ENCODE measurements at regions not wholly inside any gene's neighbourhood (a gene's known extent, or its start where the extent isn't known, plus 50 kb on each side); places are given as distances from the start of the nearest gene placed in this dataset.

- Mint-ChIP-seq H3K9me3 (no peaks in the 10 kb centered on the region), H3K27ac (no peak overlapping the region), H3K36me3 (no peaks in the 10 kb centered on the region)
- ATAC-seq (no peak), DNase-seq (ENCODE audit: low spot score in 2 of 2) (no peak)
Measured at GRCh38 chr12:41706376-41706775, 438.3 kb downstream of the GXYLT1 start.

GRCh38 chr12:41701943-41702601 is 442.6 kb downstream of the GXYLT1 start:
- Mint-ChIP-seq H3K27ac (no peak overlapping the region), H3K36me3 (no peaks in the 10 kb centered on the region), H3K9me3 (no peaks in the 10 kb centered on the region)
- ATAC-seq (no peak), DNase-seq (ENCODE audit: low spot score in 2 of 2) (no peak)

GRCh38 chr12:41700940-41701339 is 443.7 kb downstream of the GXYLT1 start:
- ATAC-seq, result no peak
- no peak overlapping the region for H3K27ac Mint-ChIP-seq
- no peaks in the 10 kb centered on the region for H3K9me3 Mint-ChIP-seq

GRCh38 chr12:41699658-41700057 is 445.0 kb downstream of the GXYLT1 start:
- Mint-ChIP-seq H3K9me3 (no peaks in the 10 kb centered on the region), H3K27ac (no peak overlapping the region), H3K36me3 (no peaks in the 10 kb centered on the region)
- no peak for DNase-seq (ENCODE audit: low spot score in 2 of 2)
- ATAC-seq, result no peak

More at GRCh38 chr12:41700940-41701339, 443.7 kb downstream of the GXYLT1 start:
- no peak for DNase-seq (ENCODE audit: low spot score in 2 of 2)
- no peaks in the 10 kb centered on the region for H3K36me3 Mint-ChIP-seq

GRCh38 chr12:41697161-41697560 is 447.5 kb downstream of the GXYLT1 start:
- Mint-ChIP-seq H3K36me3 (no peaks in the 10 kb centered on the region), H3K27ac (no peak overlapping the region), H3K9me3 (no peaks in the 10 kb centered on the region)
- ATAC-seq (no peak), DNase-seq (ENCODE audit: low spot score in 2 of 2) (no peak)

- DNase-seq (ENCODE audit: low spot score in 2 of 2), result no peak
- Mint-ChIP-seq H3K27ac (no peak overlapping the region), H3K36me3 (no peaks in the 10 kb centered on the region), H3K9me3 (no peaks in the 10 kb centered on the region)
- no peak for ATAC-seq
Measured at GRCh38 chr12:41684997-41685396, 459.7 kb downstream of the GXYLT1 start.

- no peak overlapping the region for H3K27ac Mint-ChIP-seq
- H3K9me3 Mint-ChIP-seq, result peaks cover 0 to under 1% of the 10 kb centered on the region in 2 donors
- ATAC-seq (no peak), DNase-seq (ENCODE audit: low spot score in 2 of 2) (no peak)
- H3K36me3 Mint-ChIP-seq, result no peaks in the 10 kb centered on the region
Measured at GRCh38 chr12:41683513-41684240, 461.0 kb downstream of the GXYLT1 start.

- peaks cover 0 to 4% of the 10 kb centered on the region in 2 donors for H3K9me3 Mint-ChIP-seq
- no peaks in the 10 kb centered on the region for H3K36me3 Mint-ChIP-seq
- no peak for ATAC-seq
- DNase-seq (ENCODE audit: low spot score in 2 of 2), result no peak
- H3K27ac Mint-ChIP-seq, result no peak overlapping the region
Measured at GRCh38 chr12:41683023-41683422, 461.7 kb downstream of the GXYLT1 start.

GRCh38 chr12:41681898-41682297 is 462.8 kb downstream of the GXYLT1 start:
- Mint-ChIP-seq H3K36me3 (no peaks in the 10 kb centered on the region), H3K27ac (no peak overlapping the region), H3K9me3 (peaks cover 0 to 4% of the 10 kb centered on the region in 2 donors)
- no peak for ATAC-seq
- no peak for DNase-seq (ENCODE audit: low spot score in 2 of 2)

GRCh38 chr12:41680155-41680554 is 464.5 kb downstream of the GXYLT1 start:
- Mint-ChIP-seq H3K36me3 (no peaks in the 10 kb centered on the region), H3K9me3 (peaks cover 0 to 4% of the 10 kb centered on the region in 2 donors), H3K27ac (no peak overlapping the region)
- ATAC-seq (no peak), DNase-seq (ENCODE audit: low spot score in 2 of 2) (no peak)

- Mint-ChIP-seq H3K9me3 (peaks cover 10 to 12% of the 10 kb centered on the region in 2 donors), H3K27ac (no peak overlapping the region), H3K36me3 (no peaks in the 10 kb centered on the region)
- no peak for ATAC-seq
- DNase-seq (ENCODE audit: low spot score in 2 of 2), result no peak
Measured at GRCh38 chr12:41663598-41664265, 475.6 kb downstream of the PDZRN4 start.

- no peak overlapping the region for H3K27ac Mint-ChIP-seq
- no peak for ATAC-seq
- no peak for DNase-seq (ENCODE audit: low spot score in 2 of 2)
- peaks cover 10 to 12% of the 10 kb centered on the region in 2 donors for H3K9me3 Mint-ChIP-seq
- no peaks in the 10 kb centered on the region for H3K36me3 Mint-ChIP-seq
Measured at GRCh38 chr12:41661141-41661765, 473.1 kb downstream of the PDZRN4 start.

- Mint-ChIP-seq H3K36me3 (no peaks in the 10 kb centered on the region), H3K9me3 (peaks cover 10% of the 10 kb centered on the region in 2 donors), H3K27ac (no peak overlapping the region)
- ATAC-seq (no peak), DNase-seq (ENCODE audit: low spot score in 2 of 2) (no peak)
Measured at GRCh38 chr12:41656454-41656853, 468.3 kb downstream of the PDZRN4 start.

GRCh38 chr12:41653386-41654326 is 465.5 kb downstream of the PDZRN4 start:
- H3K27ac Mint-ChIP-seq, result no peak overlapping the region
- H3K36me3 Mint-ChIP-seq, result no peaks in the 10 kb centered on the region
- peaks cover 0 to 6% of the 10 kb centered on the region in 2 donors for H3K9me3 Mint-ChIP-seq
- DNase-seq (ENCODE audit: low spot score in 2 of 2), result no peak
- ATAC-seq, result no peak

GRCh38 chr12:41652981-41653380 is 464.9 kb downstream of the PDZRN4 start:
- H3K36me3 Mint-ChIP-seq, result no peaks in the 10 kb centered on the region
- ATAC-seq, result no peak
- no peak for DNase-seq (ENCODE audit: low spot score in 2 of 2)
- no peak overlapping the region for H3K27ac Mint-ChIP-seq
- H3K9me3 Mint-ChIP-seq, result peaks cover 0 to 6% of the 10 kb centered on the region in 2 donors

GRCh38 chr12:41645624-41646023 is 457.5 kb downstream of the PDZRN4 start:
- Mint-ChIP-seq H3K36me3 (no peaks in the 10 kb centered on the region), H3K27ac (no peak overlapping the region), H3K9me3 (no peaks in the 10 kb centered on the region)
- ATAC-seq (no peak), DNase-seq (ENCODE audit: low spot score in 2 of 2) (no peak)

Data from activated naive CD4-positive, alpha-beta T cell treated with anti-CD3 and anti-CD28 coated beads, Interleukin-2, amount 50 U/mL, for 72 hours (primary cell).